ENCODE measurements at regions not wholly inside any gene's neighbourhood (a gene's known extent, or its start where the extent isn't known, plus 50 kb on each side); places are given as distances from the start of the nearest gene placed in this dataset.

GRCh38 chr1:69103705-69104385 is 463.9 kb upstream of the LRRC7 start:
- ChIA-PET CTCF (no interaction called here), POLR2A (no interaction called here)
- H3K27me3 Mint-ChIP-seq (ENCODE audit: insufficient read depth, unreplicated experiment): peaks cover 3% of the 10 kb centered on the region
- Histone ChIP-seq H3K4me3 (ENCODE audit: low read depth, low read length) (no peak overlapping the region), H3K9me3 (no peaks in the 10 kb centered on the region), H3K4me1 (no peaks in the 10 kb centered on the region), H3K36me3 (ENCODE audit: control insufficient read depth, insufficient read depth, low read length) (no peaks in the 10 kb centered on the region), H3K27me3 (replicated peaks; ENCODE audit: control insufficient read depth, insufficient read depth, low read length) (no peaks in the 10 kb centered on the region)
- H3K9me3 Mint-ChIP-seq (ENCODE audit: unreplicated experiment): peaks cover 18% of the 10 kb centered on the region
- no peak for DNase-seq
- TF ChIP-seq, protein P1, sequence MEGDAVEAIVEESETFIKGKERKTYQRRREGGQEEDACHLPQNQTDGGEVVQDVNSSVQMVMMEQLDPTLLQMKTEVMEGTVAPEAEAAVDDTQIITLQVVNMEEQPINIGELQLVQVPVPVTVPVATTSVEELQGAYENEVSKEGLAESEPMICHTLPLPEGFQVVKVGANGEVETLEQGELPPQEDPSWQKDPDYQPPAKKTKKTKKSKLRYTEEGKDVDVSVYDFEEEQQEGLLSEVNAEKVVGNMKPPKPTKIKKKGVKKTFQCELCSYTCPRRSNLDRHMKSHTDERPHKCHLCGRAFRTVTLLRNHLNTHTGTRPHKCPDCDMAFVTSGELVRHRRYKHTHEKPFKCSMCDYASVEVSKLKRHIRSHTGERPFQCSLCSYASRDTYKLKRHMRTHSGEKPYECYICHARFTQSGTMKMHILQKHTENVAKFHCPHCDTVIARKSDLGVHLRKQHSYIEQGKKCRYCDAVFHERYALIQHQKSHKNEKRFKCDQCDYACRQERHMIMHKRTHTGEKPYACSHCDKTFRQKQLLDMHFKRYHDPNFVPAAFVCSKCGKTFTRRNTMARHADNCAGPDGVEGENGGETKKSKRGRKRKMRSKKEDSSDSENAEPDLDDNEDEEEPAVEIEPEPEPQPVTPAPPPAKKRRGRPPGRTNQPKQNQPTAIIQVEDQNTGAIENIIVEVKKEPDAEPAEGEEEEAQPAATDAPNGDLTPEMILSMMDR (IDR thresholded peaks at IDR 0.05; ENCODE audit: insufficient read depth in 1 of 2, low read depth in 1 of 2, low read length in 1 of 2, severe bottlenecking in 1 of 2, unreplicated experiment in 1 of 2): no peak
- H3K27ac Mint-ChIP-seq (ENCODE audit: unreplicated experiment): no peak overlapping the region
- H3K36me3 Mint-ChIP-seq (ENCODE audit: insufficient read depth, unreplicated experiment): no peaks in the 10 kb centered on the region
- no peaks in the 10 kb centered on the region for H3K4me1 Mint-ChIP-seq (ENCODE audit: low read depth, unreplicated experiment)
- BruUV-seq (replicated peaks): no TSS peak
- no peak overlapping the region for H3K4me3 Mint-ChIP-seq (ENCODE audit: unreplicated experiment)
- intact Hi-C loops (cut with micrococcal nuclease; ENCODE audit: unreplicated experiment): no loop called here

DNA sequence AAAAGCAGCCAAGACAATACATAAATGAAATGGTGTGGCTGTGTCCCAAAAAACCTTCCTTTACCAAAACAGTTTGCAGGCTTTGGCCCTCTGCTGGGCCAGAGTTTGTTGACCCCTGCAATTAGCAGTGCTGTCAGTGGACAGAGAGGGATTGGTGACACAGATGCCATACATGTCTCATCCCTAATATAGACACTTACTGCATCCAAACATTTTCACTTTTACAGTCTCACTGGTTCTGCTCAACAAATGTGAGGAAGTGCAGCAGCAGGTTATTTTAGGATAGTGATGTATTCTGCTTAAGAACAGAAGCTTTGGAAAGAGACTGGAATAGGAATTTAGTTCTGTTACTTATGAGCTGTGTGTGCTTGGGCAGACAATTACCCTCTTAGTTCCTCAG is 462.8 kb upstream of the LRRC7 start:
- ChIA-PET POLR2A (no interaction called here), CTCF (no interaction called here)
- Mint-ChIP-seq H3K4me1 (ENCODE audit: low read depth, unreplicated experiment) (no peaks in the 10 kb centered on the region), H3K27ac (ENCODE audit: unreplicated experiment) (no peak overlapping the region), H3K36me3 (ENCODE audit: insufficient read depth, unreplicated experiment) (no peaks in the 10 kb centered on the region), H3K4me3 (ENCODE audit: unreplicated experiment) (no peak overlapping the region), H3K27me3 (ENCODE audit: insufficient read depth, unreplicated experiment) (peaks cover 3% of the 10 kb centered on the region), H3K9me3 (ENCODE audit: unreplicated experiment) (peaks cover 17% of the 10 kb centered on the region)
- no peaks in the 10 kb centered on the region for H3K27me3 ChIP-seq (replicated peaks; ENCODE audit: control insufficient read depth, insufficient read depth, low read length)
- no peak for DNase-seq
- TF ChIP-seq, protein P1 (IDR thresholded peaks at IDR 0.05; ENCODE audit: insufficient read depth in 1 of 2, low read depth in 1 of 2, low read length in 1 of 2, severe bottlenecking in 1 of 2, unreplicated experiment in 1 of 2): no peak
- H3K9me3 ChIP-seq: no peaks in the 10 kb centered on the region
- no TSS peak for BruUV-seq (replicated peaks)
- no peaks in the 10 kb centered on the region for H3K4me1 ChIP-seq
- intact Hi-C loops (cut with micrococcal nuclease; ENCODE audit: unreplicated experiment): no loop called here
- H3K4me3 ChIP-seq (ENCODE audit: low read depth, low read length): no peak overlapping the region
- no peaks in the 10 kb centered on the region for H3K36me3 ChIP-seq (ENCODE audit: control insufficient read depth, insufficient read depth, low read length)

DNA sequence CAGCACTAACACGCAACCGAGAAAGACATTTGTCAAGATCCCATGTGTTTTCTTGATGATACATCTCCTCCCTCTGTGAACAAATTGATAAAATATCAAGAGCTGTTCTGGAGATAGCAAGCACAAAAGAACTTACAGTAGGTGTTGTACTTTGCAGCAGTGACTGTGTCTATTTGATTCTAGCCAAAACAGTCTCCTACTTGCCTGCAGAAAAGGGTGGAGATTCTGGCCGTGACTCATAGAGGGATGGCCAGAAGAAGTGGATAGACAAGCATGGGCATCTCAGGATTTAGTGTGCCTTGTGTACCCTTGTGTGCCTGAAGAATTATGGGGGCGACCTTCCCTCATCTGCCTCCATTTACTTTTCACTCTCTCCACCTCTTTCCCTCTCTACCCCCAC is 458.4 kb upstream of the LRRC7 start:
- no peak for DNase-seq
- H3K9me3 Mint-ChIP-seq (ENCODE audit: unreplicated experiment): no peaks in the 10 kb centered on the region
- TF ChIP-seq, protein P1 (IDR thresholded peaks at IDR 0.05; ENCODE audit: insufficient read depth in 1 of 2, low read depth in 1 of 2, low read length in 1 of 2, severe bottlenecking in 1 of 2, unreplicated experiment in 1 of 2): no peak
- H3K9me3 ChIP-seq: no peaks in the 10 kb centered on the region
- H3K27me3 ChIP-seq (replicated peaks; ENCODE audit: control insufficient read depth, insufficient read depth, low read length): no peaks in the 10 kb centered on the region
- intact Hi-C loops (cut with micrococcal nuclease; ENCODE audit: unreplicated experiment): no loop called here
- H3K4me1 Mint-ChIP-seq (ENCODE audit: low read depth, unreplicated experiment): no peaks in the 10 kb centered on the region
- BruUV-seq (replicated peaks): no TSS peak
- no peak overlapping the region for H3K4me3 ChIP-seq (ENCODE audit: low read depth, low read length)
- no peak overlapping the region for H3K27ac Mint-ChIP-seq (ENCODE audit: unreplicated experiment)
- H3K36me3 Mint-ChIP-seq (ENCODE audit: insufficient read depth, unreplicated experiment): no peaks in the 10 kb centered on the region
- H3K27me3 Mint-ChIP-seq (ENCODE audit: insufficient read depth, unreplicated experiment): peaks cover 3% of the 10 kb centered on the region
- no peak overlapping the region for H3K4me3 Mint-ChIP-seq (ENCODE audit: unreplicated experiment)
- ChIA-PET CTCF (no interaction called here), POLR2A (no interaction called here)
- no peaks in the 10 kb centered on the region for H3K4me1 ChIP-seq
- no peaks in the 10 kb centered on the region for H3K36me3 ChIP-seq (ENCODE audit: control insufficient read depth, insufficient read depth, low read length)
